ENCODE measurements at regions not wholly inside any gene's neighbourhood (a gene's known extent, or its start where the extent isn't known, plus 50 kb on each side); places are given as distances from the start of the nearest gene placed in this dataset.
"Not testable (repeated sequence)": the region's sequence is repeated elsewhere in the genome, so short reads cannot be mapped to it uniquely, and the experiment has no call there.

DNA sequence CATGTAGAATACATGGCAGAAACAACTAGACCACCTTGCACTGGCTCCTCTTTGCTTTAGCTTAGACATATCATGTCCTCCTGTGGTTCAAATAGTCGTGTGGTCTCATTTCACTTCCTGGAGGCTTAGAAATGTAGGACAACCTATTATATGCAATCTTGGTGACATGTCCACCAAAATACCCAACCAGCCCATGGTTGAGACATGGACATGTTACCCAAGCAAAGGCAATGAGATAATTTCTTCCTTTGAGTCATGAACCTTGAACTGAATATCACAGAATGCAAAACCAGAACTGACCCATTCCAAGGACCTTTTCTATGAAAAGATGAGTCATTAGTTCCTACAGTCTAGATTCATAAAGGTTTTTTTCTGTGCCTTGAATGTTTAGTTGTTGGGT lies 309.0 kb upstream of the MDFIC2 start:
- no peak for DNase-seq

DNA sequence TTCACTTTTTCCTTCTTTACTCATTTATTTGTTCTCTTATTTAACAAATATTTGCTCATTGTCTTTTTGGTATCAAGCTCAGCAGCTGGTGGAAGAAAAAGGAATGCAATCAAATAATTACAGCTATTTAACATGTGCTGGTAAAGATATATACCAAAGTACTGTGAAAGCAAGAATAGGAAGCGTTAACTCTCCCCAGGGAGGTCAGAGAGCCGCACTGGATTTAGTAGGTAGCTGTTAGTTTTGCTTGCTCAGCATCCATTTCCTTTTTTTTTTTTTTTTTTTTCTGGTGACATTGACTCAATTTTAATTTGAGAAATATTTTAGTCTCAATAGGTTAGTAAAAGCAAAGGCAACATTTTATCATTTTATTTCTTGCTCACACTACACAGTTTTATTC lies 308.5 kb upstream of the MDFIC2 start:
- no peak for DNase-seq

DNA sequence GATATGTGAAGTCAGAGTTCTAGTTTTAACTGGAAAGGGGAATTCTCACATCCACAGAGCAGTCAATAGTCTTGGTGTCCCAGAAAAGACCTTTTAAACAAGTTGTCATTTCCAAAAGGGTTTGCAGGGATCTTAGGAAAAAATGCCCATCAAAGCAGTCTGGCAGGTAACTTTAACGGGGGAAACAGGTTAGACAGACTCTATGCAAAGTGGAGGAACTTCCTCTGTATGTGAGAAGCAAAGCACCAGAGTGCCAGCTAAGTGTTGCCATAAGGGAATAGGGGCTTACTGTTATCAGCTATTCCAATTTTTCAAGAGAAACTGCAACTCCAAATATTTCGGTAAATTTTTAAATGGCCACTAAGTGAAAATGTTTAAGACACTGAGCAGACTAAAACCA lies 307.9 kb upstream of the MDFIC2 start:
- DNase-seq, result no peak

DNA sequence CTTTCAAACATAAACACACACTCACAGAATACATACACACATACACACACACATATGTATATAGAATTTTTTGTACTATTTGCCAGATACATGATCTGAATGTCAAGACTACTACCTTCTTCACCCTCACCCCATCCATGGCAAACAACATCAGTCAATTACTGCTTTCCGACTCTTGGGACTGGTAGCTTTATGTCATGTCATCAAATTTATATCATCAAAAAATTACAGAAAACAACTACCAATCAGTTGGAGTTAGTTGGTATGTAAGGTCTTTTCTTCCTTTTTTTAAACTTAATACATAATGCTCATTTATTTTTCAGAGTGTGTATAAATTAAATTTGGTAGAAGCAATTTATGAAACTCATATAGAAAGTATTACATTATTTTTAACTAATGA lies 305.7 kb upstream of the MDFIC2 start:
- DNase-seq, result no peak

DNA sequence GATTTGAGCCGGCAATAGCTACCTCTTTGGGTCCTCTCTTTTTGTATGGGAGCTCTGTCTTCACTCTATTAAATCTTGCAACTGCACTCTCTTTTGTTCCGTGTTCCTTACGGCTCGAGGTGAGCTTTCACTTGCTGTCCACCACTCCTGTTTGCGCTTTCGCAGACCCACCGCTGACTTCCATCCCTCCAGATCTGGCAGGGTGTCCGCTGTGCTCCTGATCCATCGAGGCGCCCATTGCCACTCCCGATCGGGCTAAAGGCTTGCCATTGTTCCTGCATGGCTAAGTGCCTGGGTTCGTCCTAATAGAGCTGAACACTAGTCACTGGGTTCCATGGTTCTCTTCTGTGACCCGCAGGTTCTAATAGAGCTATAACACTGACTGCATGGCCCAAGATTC lies 304.9 kb upstream of the MDFIC2 start:
- DNase-seq, result not testable (repeated sequence)

DNA sequence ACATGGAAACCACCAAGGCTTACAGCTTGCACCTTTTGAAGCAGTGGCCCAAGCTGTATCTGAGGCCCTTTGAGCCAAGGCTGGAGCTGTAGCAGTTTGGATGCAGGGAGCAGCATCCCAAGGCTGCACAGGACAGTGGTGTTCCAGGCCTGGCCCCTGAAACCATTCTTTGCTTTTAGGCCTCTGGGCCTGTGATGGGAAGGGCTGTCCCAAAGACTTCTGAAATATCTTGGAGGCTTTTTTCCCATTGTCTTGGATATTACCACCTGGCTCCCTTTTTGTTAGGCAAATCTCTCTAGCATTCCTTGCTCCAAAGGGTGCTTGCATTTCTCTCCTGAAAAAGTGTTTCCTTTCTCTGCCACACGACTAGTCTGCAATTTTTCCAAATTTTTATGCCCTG lies 302.8 kb upstream of the MDFIC2 start:
- no peak for DNase-seq

DNA sequence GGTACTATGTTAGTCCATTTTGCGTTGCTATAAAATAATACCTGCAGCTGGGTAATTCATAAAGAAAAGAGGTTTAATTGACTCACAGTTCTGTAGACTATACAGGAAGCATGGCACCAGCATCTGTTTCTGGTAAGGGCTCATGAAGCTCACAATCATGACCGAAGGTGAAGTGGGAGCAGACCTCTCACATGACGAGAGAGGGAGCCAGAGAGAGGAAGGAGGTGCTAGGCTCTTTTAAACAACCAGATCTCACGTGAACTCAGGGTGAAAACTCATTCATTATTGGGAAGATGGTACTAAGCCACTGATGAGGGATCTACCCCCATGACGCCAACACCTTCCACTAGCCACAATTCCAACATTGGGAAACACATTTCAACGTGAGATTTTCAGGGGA lies 301.7 kb upstream of the MDFIC2 start:
- DNase-seq, result no peak

DNA sequence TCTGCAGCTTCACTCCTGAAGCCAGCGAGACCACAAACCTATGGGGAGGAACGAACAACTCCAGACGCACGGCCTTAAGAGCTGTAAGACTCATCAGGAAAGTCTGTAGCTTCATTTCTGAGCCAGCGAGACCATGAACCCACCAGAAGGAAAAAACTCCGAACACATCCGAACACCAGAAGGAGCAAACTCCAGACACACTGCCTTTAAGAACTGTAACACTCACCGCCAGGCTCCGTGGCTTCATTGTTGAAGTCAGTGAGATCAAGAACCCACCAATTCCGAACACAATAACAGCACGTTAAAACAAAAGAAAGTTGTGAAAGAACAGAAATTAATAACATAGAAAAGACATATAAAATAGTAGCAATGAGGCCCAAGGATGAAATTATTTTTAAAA lies 300.5 kb upstream of the MDFIC2 start:
- no peak for DNase-seq

DNA sequence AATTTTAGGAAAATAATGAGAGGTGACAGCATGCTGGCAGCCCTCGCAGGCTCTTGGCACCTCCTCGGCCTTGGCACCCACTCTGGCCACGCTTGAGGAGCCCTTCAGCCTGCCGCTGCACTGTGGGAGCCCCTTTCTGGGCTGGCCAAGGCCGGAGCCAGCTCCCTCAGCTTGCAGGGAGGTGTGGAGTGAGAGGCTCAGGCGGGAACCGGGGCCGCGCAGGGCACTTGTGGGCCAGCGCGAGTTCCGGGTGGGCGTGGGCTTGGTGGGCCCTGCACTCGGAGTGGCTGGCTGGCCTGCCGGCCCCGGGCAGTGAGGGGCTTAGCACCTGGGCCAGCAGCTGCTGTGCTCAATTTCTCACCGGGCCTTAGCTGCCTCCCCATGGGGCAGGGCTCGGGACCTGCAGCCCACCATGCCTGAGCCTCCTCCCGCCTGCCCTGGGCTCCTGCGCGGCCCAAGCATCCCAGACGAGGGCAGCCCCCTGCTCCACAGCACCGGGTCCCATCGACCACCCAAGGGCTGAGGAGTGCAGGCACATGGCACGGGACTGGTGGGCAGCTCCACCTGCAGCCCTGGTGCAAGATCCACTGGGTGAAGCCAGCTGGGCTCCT lies 299.3 kb upstream of the MDFIC2 start:
- DNase-seq, result not testable (repeated sequence)

DNA sequence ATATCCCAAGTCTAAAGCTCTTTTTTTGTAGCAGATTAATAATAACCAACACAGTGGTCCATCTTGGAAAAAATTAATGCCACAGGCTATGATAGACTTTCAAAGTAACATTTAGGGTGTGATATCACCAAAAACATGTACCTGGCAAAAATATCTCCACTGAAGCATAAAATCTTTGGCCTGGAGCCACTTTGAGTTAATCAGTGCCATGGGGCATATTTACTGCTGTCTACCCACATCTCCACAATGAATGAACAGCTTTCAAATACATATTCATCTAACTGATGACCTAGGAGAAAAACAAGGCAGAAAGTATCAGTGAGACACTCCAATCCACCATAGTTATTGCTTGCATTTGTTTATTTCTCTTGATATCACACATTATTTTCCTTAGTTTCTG lies 296.0 kb upstream of the MDFIC2 start:
- DNase-seq, result no peak

DNA sequence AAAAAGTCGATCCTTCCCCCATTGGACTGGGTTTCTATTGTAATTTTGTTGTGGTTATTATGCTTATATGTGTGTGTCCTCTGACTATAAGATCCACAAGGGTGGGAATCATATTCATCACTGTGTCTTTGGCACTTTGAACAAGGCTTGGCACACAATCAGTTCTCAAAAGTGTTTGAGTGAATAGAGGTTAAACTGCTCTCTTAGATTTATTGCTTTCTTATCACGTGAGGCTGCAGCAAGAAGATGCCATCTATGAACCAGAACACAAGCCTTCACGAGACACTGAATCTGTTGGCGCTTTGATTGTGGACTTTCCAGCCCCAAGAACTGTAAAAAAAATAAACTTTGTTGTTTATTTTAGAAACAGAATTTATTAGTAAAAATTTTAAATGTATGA lies 295.0 kb upstream of the MDFIC2 start:
- no peak for DNase-seq

DNA sequence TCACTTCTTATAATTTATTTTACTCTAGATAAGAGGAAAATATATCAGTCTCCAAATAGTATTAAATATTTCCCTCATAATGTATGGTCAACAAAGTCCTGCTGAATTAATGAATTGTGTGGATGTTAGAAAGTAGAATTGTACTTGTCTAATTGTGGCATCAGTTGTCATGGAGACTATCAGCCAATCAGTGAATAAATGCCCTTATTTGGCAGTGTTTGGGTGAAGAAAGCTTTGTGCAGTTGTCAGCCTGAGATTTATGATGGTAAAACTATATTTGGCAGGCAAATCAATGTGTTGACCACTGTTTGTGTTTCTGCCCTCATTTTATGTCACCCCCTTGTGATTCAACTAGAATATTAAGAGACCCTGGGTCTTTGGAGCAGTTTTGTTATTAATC lies 293.6 kb upstream of the MDFIC2 start:
- no peak for DNase-seq

DNA sequence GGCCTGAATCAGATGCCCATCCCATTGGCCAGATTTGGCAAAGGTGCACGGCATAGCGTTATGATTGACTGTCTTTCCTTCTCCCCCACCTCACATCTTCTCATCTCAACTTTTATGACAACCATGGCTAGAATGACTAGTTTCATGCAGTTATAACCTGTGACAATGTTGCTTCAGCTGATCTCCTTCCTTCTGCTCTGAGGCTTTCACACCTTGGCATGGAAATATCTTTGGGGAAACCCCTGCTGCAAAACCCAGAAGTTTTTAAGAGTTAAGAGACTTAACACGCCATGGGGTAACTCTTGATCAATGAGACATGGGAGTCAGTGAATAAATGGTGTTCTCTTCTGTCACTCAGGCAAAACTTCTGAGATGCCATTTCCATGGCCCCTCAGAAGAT lies 290.7 kb upstream of the MDFIC2 start:
- DNase-seq, result no peak

DNA sequence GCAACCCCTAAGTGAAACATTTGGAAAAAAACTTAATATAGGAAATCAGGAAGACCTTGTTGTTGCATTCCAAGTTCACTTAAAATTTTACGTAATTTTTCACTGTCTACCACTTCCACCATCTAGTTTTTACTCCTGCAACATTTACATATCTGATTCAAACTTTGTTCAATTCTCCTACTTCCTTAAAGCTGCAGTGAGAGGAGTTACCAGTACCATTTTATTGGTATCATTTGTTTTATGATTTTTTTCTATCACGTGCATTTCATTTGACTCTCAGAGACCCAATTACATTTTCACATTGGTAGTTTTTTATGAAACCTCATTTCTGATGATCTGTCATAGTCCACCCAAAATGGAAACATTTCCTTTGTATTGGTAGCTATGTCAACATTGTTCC lies 284.9 kb upstream of the MDFIC2 start:
- DNase-seq, result no peak

DNA sequence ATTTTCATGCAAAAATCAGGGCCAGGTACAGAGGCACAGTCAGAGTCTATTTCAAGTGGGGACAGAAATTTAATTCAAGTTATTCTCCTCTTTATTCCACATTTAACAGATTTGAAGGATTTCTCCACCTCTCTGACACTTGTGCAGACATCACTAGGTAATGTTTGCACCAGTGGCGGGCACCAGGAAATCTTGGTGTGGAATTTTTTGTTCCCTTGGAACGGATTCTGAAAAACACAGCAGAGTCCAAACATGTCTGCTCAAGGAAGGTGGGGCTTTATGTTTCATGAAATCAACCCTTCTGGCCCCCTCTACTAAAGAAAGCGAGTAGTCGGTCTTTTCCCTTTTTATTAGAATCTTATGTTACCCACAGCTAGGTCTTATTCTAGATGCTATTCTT lies 271.2 kb upstream of the MDFIC2 start:
- DNase-seq, result no peak

DNA sequence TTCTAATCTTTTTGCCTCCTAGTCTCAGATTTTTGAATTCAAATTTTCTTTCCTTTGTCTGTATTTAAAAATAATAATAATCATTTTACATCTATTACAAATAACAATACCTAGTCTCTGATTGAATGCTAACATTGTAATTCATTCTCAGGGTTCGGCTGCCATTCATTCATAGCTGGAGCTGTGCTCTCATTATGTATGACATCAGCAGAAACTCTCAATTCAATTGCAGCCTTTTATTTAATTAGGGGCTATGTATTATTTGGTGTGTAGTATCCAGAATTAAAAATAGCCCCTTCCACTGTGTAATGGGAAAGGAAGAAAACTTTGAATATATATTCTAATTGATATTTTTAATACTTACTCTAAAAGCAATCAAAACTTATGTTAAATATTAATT lies 270.4 kb upstream of the MDFIC2 start:
- DNase-seq, result no peak

DNA sequence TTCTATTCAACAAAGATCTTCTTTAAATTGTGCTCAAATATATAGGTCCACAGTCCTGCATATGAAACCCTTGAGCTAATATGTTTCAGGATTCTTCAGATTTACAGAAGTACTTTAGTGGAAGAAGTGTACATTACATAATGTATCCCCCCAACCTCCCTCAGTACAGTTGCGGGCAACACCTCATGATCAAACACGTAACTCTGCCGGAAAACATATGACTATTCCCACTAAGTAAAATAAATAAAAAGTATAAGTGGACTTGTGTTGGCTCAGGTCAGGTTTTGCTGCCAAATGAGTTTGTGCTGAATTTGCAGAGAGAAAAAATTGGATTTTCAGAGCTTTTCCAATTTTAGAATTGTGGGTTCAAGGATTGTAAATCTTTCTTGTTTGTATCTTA lies 267.6 kb upstream of the MDFIC2 start:
- DNase-seq, result no peak

DNA sequence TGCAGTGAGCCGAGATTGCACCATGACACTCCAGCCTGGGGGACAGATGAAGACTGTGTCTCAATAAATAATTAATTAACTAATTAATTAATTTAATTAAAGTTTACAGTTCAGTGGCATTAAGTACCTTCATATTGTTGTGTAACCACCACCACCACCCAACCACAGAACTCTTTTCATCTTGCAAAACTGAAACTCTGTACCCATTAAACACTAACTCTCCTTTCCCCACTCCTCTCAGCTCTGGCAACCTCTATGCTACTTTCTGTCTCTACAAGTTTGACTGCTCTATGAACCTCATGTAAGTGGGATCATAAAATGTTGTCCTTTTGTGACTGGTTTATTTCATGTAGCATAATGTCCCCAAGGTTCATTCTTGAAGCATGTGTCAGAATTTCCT lies 259.3 kb upstream of the MDFIC2 start:
- DNase-seq, result no peak

DNA sequence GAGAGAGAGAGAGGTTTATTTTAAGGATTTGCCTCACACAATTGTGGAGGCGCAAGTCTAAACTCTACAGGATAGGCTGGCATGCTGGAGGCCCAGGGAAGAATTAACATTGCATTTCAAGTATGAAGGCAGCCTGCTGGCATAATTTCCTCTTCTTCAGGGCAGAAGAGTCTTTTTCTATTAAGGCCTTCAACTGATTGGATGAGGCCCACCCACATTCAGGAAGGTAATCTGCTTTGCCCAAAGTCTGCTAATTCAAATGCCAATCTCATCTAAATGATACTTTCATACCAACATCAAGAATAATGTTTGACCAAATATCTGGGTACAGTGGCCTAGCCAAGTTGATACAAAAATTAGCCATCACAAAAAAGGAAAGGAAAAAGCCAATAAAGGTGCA lies 258.1 kb upstream of the MDFIC2 start:
- no peak for DNase-seq

DNA sequence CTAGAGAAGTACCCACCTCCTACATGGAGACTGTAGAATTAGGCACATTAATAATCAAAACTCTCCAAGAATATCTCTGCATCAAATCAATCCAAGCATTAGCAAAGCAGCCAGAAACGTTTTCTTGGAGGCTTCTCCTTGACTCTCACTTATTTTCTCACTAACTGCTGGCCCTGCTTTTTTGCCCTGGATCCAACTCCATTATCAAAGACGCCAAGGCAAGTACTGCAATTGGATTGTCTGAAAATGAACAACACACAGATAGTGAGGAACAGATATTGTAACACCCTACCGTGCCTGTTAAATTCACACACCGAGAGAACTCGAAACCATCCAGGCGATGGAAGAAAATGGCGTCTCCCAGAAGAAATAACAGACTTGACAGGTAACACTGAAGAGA lies 256.2 kb upstream of the MDFIC2 start:
- DNase-seq, result no peak

DNA sequence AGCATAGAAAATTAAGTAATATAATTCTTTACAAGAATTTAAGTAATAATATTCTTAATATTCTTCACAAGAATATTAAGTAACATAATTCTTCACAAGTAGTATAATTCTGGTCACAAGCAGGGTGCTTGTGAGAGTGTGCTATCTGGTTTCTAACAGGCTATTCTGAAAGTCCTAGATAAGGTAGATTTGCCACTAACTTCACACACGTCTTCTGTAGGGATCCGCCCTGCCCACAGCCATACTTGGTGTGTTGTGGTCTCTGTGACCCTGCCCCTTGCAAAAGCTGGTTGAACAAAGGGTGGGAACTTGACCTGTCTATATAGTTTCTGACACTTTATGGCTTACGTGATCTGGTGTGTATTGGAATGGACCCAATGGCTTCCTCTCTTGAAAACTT lies 253.4 kb upstream of the MDFIC2 start:
- no peak for DNase-seq

DNA sequence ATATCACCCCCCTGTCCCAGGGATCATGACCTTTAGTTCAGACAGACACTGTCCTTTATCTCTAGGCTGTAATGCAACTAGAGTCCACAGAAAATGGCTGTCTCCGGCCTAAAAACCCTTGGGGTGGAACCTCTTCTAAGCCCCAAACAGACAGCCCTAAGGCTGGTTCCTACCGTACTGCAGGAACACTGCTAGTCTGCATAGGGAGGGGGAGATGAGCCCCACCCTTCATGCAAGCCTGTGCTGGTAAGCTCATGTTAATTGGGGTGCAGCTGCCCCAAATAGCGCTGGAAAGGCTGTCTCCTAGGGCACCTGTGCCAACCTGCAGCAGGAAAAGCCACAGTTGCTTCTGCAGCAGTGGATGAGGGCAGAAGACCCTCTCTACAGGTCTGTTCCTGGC lies 252.1 kb upstream of the MDFIC2 start:
- DNase-seq, result no peak

DNA sequence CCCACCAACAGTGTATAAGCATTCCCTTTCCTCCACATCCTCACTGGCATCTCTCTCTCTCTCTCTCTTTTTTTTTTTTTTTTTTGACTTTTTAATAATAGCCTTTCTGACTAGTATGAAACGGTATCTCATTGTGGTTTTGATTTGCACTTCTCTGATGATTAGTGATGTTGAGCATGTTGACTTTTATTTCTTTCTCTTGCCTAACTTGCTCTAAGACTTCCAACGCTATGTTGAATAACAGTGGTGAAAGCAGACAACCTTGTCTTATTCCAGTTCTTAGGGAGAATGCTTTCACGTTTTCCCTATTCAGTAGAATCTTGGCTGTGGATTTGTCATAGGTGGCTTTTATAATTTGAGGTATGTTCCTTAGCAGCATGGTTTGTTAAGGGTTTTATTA lies 249.4 kb upstream of the MDFIC2 start:
- no peak for DNase-seq

DNA sequence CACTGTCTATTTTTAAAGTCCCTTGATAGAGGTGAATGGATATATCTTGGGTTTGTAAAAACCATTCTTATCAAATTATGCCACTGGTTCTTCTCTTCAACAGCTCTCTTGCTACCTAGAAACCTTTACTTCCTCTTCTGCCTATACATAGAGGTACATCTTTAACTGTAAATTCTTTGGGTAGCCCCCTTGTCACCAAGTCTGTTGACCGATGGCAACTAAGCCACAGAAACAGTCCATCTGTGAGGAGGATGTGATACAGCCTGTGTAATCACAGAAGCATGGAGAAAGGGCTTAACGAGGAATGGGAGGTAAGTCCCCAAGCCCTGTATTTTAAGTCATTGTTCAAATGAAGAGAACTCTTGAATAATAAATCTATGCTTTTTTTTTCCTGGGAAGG lies 246.5 kb upstream of the MDFIC2 start:
- DNase-seq, result no peak

DNA sequence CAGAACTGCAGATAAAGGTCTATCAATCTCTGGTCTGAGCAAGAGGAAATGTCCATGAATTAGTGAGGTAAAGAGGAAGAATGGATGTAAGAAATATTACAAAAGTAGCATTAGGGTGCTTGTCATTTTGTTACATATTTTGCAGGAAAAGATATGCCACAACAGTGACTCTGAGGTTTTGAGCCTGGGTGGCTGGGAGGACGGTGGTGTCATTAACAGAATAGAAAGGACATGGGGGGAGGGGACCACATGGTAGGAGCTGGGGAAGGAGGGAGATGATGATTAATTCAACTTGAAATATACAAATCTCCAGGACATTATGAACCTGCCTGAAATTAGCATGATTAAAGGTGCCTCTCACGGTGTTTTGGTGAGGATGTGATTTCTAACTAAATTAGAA lies 245.5 kb upstream of the MDFIC2 start:
- no peak for DNase-seq

DNA sequence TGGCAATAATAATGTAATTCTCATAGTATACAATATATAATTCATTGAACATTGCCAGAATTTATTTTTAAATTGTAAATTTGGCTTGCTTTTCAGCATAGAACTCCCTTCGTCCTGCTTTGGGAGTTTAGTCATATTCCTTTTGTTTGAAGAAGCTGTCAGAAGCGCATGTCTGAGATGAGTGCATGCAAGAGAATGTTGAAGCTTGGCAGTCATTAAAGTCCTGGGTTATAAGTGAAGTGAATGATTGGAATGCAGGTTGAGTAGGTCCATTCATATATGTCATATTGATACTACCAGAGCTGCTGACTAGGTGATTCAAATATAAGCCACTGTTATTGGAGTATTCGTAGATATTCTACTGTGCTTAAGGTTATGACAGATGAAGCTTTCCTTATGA lies 243.6 kb upstream of the MDFIC2 start:
- DNase-seq, result no peak
